ENCODE measurements at regions not wholly inside any gene's neighbourhood (a gene's known extent, or its start where the extent isn't known, plus 50 kb on each side); places are given as distances from the start of the nearest gene placed in this dataset.

DNA sequence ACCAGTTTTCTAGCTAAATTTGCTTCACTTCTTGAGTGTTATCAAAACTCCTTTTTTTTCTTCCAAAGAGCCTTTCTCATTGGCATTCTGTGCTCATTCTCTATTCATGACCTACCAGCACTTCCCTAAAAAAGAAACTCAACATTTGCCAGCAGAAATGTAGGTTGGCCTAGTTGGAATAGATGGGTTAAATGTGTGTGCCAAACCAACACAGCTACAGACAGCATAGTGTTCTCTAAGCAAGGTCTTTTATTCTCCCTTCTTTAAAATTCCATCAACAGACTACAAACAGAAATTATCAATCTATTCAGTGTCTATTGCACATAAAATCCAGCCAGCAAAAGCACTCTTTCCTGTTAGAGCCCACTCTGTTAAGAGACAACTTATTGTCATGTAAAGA is 255.8 kb upstream of the PUM3 start:
- no peak for DNase-seq
- intact Hi-C loops (cut with DNase I; ENCODE audit: low total_unique reads) (no loop called here), in situ Hi-C loops (cut with MboI; ENCODE audit: low sequenced_read_pairs in 4 of 4) (no loop called here)
- Histone ChIP-seq H3K36me3 (no peaks in the 10 kb centered on the region), H3K4me3 (no peak overlapping the region), H3K4me1 (no peaks in the 10 kb centered on the region), H3K9me3 (no peaks in the 10 kb centered on the region), H3K27ac (no peak overlapping the region), H3K27me3 (no peaks in the 10 kb centered on the region)
- TF ChIP-seq POLR2A (IDR thresholded peaks at IDR 0.05), result no peak
- ATAC-seq, result no peak

DNA sequence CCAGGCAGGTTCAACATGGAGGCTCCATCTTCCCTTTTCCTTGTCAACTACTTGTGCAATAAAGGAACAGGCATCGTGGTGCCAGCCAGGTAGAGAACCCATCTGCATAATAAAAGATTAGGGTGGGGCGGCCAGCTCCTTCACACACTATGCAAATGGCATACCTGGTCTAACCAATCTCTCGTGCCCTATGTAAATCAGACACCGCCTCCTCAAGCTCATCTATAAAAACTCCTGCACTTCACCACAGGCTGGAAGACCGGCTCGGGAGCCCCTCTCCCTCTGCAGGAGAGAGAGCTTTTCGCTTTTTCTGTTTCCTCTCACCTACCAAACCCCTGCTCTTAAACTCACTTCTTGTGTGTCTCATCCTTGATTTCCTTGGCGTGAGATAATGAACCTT is 244.3 kb upstream of the PUM3 start:
- TF ChIP-seq POLR2A (IDR thresholded peaks at IDR 0.05), result no peak
- no peak overlapping the region for H3K27ac ChIP-seq
- H3K4me3 ChIP-seq, result no peak overlapping the region
- in situ Hi-C loops (cut with MboI; ENCODE audit: low sequenced_read_pairs in 4 of 4), result no loop called here
- intact Hi-C loops (cut with DNase I; ENCODE audit: low total_unique reads), result no loop called here
- H3K27me3 ChIP-seq, result no peaks in the 10 kb centered on the region
- no peaks in the 10 kb centered on the region for H3K4me1 ChIP-seq
- DNase-seq (no peak), ATAC-seq (no peak)
- H3K9me3 ChIP-seq, result no peaks in the 10 kb centered on the region
- no peaks in the 10 kb centered on the region for H3K36me3 ChIP-seq

DNA sequence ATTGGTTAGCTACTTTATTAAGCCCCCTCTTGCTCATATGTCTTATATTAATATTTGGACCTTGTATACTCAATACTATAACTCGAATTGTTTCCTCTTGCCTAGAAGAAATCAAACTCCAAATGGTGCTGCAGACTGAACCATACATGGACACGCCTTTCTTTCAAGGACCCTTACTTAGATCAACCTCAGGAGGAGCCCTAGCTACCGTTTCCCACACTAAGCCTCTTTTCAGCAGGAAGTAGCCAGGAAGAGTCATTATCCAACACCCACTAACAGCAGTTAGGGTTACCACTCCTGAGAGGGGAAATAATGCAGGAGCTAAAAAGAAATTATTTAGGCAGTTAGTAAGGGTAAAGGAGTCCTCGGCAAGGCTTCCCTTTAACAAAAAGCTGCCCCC is 243.8 kb upstream of the PUM3 start:
- Histone ChIP-seq H3K4me3 (no peak overlapping the region), H3K4me1 (no peaks in the 10 kb centered on the region), H3K27me3 (no peaks in the 10 kb centered on the region), H3K36me3 (no peaks in the 10 kb centered on the region), H3K27ac (no peak overlapping the region), H3K9me3 (no peaks in the 10 kb centered on the region)
- no peak for TF ChIP-seq POLR2A (IDR thresholded peaks at IDR 0.05)
- TF ChIP-seq, protein P1, sequence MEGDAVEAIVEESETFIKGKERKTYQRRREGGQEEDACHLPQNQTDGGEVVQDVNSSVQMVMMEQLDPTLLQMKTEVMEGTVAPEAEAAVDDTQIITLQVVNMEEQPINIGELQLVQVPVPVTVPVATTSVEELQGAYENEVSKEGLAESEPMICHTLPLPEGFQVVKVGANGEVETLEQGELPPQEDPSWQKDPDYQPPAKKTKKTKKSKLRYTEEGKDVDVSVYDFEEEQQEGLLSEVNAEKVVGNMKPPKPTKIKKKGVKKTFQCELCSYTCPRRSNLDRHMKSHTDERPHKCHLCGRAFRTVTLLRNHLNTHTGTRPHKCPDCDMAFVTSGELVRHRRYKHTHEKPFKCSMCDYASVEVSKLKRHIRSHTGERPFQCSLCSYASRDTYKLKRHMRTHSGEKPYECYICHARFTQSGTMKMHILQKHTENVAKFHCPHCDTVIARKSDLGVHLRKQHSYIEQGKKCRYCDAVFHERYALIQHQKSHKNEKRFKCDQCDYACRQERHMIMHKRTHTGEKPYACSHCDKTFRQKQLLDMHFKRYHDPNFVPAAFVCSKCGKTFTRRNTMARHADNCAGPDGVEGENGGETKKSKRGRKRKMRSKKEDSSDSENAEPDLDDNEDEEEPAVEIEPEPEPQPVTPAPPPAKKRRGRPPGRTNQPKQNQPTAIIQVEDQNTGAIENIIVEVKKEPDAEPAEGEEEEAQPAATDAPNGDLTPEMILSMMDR (IDR thresholded peaks at IDR 0.05 in 4 of 5, conservative IDR thresholded peaks at IDR 0.05 in 1 of 5), result no peak
- ATAC-seq (no peak), DNase-seq (no peak)
- in situ Hi-C loops (cut with MboI; ENCODE audit: low sequenced_read_pairs in 4 of 4) (no loop called here), intact Hi-C loops (cut with DNase I; ENCODE audit: low total_unique reads) (no loop called here)

DNA sequence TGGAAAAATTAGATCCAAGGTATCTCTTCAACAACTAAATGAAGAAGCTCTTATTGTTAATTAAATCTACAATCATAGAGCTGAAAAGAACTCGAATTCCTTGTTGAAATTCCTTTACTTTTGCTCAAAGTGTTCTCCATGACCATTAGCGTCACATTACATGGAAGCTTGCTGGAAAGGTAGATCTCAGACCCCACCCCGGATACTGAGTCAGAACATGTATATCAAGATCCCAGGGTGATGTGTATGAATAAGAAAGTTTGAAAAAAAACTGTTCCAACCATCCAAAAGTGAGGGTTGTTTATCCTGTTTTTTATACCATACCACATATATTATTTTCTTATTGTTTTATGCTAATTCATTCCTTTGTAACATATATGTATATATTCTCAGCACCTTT is 237.1 kb upstream of the PUM3 start:
- in situ Hi-C loops (cut with MboI; ENCODE audit: low sequenced_read_pairs in 4 of 4), result no loop called here
- Histone ChIP-seq H3K9me3 (no peaks in the 10 kb centered on the region), H3K4me3 (no peak overlapping the region), H3K27me3 (no peaks in the 10 kb centered on the region), H3K36me3 (no peaks in the 10 kb centered on the region), H3K27ac (no peak overlapping the region), H3K4me1 (no peaks in the 10 kb centered on the region)
- intact Hi-C loops (cut with DNase I; ENCODE audit: low total_unique reads), result no loop called here
- no peak for ATAC-seq
- TF ChIP-seq, protein P1 (IDR thresholded peaks at IDR 0.05 in 4 of 5, conservative IDR thresholded peaks at IDR 0.05 in 1 of 5), result no peak
- no peak for TF ChIP-seq POLR2A (IDR thresholded peaks at IDR 0.05)
- DNase-seq, result no peak

DNA sequence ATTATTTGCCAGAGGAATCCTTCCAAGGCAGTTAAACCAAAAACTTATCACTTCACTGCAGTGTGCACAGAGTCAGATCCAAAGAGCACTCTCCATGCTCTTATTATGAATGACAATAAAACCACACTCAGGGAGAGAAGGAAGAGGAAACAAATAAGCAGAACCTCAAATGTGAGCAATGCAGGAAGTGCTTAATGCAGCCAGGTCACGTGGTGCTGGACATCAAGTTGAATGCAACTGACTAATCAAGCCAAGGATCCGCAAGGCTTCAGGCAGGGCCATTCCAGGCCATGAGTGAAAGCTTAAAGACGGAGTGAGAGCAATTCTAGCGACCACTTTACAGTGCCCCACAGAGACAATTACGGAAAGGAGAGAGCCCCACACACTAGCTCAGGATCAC is 230.4 kb upstream of the PUM3 start:
- no peak for TF ChIP-seq POLR2A (IDR thresholded peaks at IDR 0.05)
- TF ChIP-seq, protein P1 (IDR thresholded peaks at IDR 0.05 in 4 of 5, conservative IDR thresholded peaks at IDR 0.05 in 1 of 5), result no peak
- Histone ChIP-seq H3K4me1 (no peaks in the 10 kb centered on the region), H3K4me3 (no peak overlapping the region), H3K36me3 (no peaks in the 10 kb centered on the region), H3K9me3 (no peaks in the 10 kb centered on the region), H3K27ac (no peak overlapping the region), H3K27me3 (no peaks in the 10 kb centered on the region)
- intact Hi-C loops (cut with DNase I; ENCODE audit: low total_unique reads), result no loop called here
- DNase-seq (no peak), ATAC-seq (no peak)
- in situ Hi-C loops (cut with MboI; ENCODE audit: low sequenced_read_pairs in 4 of 4), result no loop called here

DNA sequence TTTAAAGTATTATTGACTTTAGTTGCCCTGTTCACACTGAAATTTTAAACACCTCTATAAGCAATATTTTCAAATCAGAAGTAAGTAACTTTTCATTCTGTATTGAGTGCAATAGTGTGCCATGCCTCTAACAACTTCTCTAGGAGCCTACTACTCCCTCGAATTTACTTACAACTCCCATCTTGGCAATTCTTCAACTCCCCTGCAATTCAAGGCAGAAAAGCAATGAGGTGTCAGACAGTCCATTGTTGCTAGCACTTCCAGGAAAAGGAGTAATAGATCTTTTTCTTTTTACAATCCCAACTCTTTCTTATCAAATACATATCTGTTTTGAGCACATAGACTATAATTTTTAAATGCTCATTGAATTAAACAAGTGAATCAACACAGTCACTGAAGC is 222.7 kb upstream of the PUM3 start:
- no peak for TF ChIP-seq POLR2A (IDR thresholded peaks at IDR 0.05)
- TF ChIP-seq, protein P1 (IDR thresholded peaks at IDR 0.05 in 4 of 5, conservative IDR thresholded peaks at IDR 0.05 in 1 of 5), result no peak
- in situ Hi-C loops (cut with MboI; ENCODE audit: low sequenced_read_pairs in 4 of 4), result no loop called here
- ATAC-seq (no peak), DNase-seq (no peak)
- intact Hi-C loops (cut with DNase I; ENCODE audit: low total_unique reads), result no loop called here
- no peak overlapping the region for H3K27ac ChIP-seq
- H3K27me3 ChIP-seq, result no peaks in the 10 kb centered on the region
- H3K36me3 ChIP-seq, result no peaks in the 10 kb centered on the region
- no peak overlapping the region for H3K4me3 ChIP-seq
- no peaks in the 10 kb centered on the region for H3K4me1 ChIP-seq
- H3K9me3 ChIP-seq, result no peaks in the 10 kb centered on the region

Measured in gastrocnemius medialis (tissue), 4 donors.